ENCODE measurements at regions not wholly inside any gene's neighbourhood (a gene's known extent, or its start where the extent isn't known, plus 50 kb on each side); places are given as distances from the start of the nearest gene placed in this dataset.

GRCh38 chr10:25839683-25840082 lies 94.3 kb upstream of the MYO3A start:
- Histone ChIP-seq H2AK5ac (ENCODE audit: low read depth, low read length) (no peak overlapping the region), H4K8ac (ENCODE audit: extremely low read depth, insufficient read depth, low read length) (no peak overlapping the region), H3K4me3 (ENCODE audit: extremely low read depth in 1 of 4, insufficient read depth in 2 of 4, low read depth in 3 of 4, low read length in 4 of 4) (no peak overlapping the region), H3K9ac (replicated peaks in 1 of 4; ENCODE audit: extremely low read depth in 1 of 4, low read depth in 3 of 4, low read length in 3 of 4) (no peak overlapping the region), H3K79me1 (ENCODE audit: low read depth, low read length) (no peaks in the 10 kb centered on the region), H4K91ac (replicated peaks; ENCODE audit: insufficient read length, low read length) (no peak overlapping the region), H3K9me3 (ENCODE audit: insufficient read depth in 2 of 2, low read depth in 1 of 2, low read length in 1 of 2) (no peaks in the 10 kb centered on the region), H3K56ac (replicated peaks; ENCODE audit: insufficient read length, low read depth, low read length) (no peak overlapping the region), H3K4me1 (replicated peaks in 1 of 4; ENCODE audit: control insufficient read depth in 3 of 4, insufficient read depth in 4 of 4, low read length in 3 of 4) (no peaks in the 10 kb centered on the region), H3K18ac (ENCODE audit: extremely low read depth, low read length) (no peak overlapping the region), H3K36me3 (ENCODE audit: control insufficient read depth in 2 of 4, insufficient read depth in 4 of 4, low read length in 3 of 4) (no peaks in the 10 kb centered on the region), H3K23me2 (ENCODE audit: low read depth, low read length) (no peaks in the 10 kb centered on the region; the same call in 1 of the 2 replicates), H2AFZ (ENCODE audit: low read length) (no peak overlapping the region), H4K20me1 (replicated peaks in 1 of 2; ENCODE audit: control insufficient read depth in 1 of 2, insufficient read depth in 2 of 2, low read length in 2 of 2) (no peaks in the 10 kb centered on the region), H3K27ac (ENCODE audit: low read depth, low read length) (no peak overlapping the region), H2BK15ac (ENCODE audit: low read length) (no peak overlapping the region), H3K27me3 (replicated peaks in 1 of 4; ENCODE audit: control insufficient read depth in 3 of 4, extremely low read depth in 1 of 4, insufficient read depth in 3 of 4, low read length in 3 of 4) (no peaks in the 10 kb centered on the region; a peak in 1 of 7 replicates), H3K4me2 (ENCODE audit: insufficient read depth in 1 of 2, low read depth in 2 of 2, low read length in 2 of 2) (no peak overlapping the region), H3K14ac (ENCODE audit: insufficient read length) (no peak overlapping the region), H2BK12ac (ENCODE audit: low read depth, low read length) (no peak overlapping the region), H3K23ac (ENCODE audit: insufficient read length) (no peak overlapping the region), H2BK20ac (ENCODE audit: low read length) (no peak overlapping the region), H3K79me2 (ENCODE audit: control insufficient read depth in 1 of 2, insufficient read depth in 2 of 2, low read length in 2 of 2) (no peaks in the 10 kb centered on the region), H2BK5ac (ENCODE audit: low read depth, low read length) (no peak overlapping the region), H2BK120ac (replicated peaks; ENCODE audit: low read depth, low read length) (no peak overlapping the region), H3K4ac (replicated peaks; ENCODE audit: insufficient read length, low read depth, low read length) (no peak overlapping the region), H4K5ac (ENCODE audit: insufficient read length, low read depth, low read length) (no peak overlapping the region)
- 88% methylated on average over 3 of the region's 3 CpGs; no CpG with 5 or more reads in 1 of the 2 experiments for WGBS, 2 experiments (ENCODE audit: extremely low coverage in 1 of 2, insufficient coverage in 1 of 2, insufficient read length in 1 of 2, insufficient replicate concordance in 2 of 2, low coverage in 1 of 2, low lambda C conversion rate in 2 of 2, missing lambda C conversion rate in 1 of 2)
- DNase-seq (ENCODE audit: low read depth in 1 of 2, low spot score in 2 of 2) (no peak), FAIRE-seq (no peak)
- POLR2A ChIA-PET (ENCODE audit: partially characterized antibody), result no interaction called here
- CTCF ChIA-PET (ENCODE audit: partially characterized antibody), result interaction anchor here (1.4 to 1.6 kb wide), 2 partner anchors 11 to 136 kb away, joined by 3 to 4 read pairs; no protein-coding TSS in a partner anchor
- TF ChIP-seq BCL11A (IDR thresholded peaks at IDR 0.05; ENCODE audit: low read depth in 2 of 2, low read length in 2 of 2) (no peak), SRF (IDR thresholded peaks at IDR 0.05; ENCODE audit: low read depth, low read length) (no peak), HDAC6 (IDR thresholded peaks at IDR 0.05; ENCODE audit: low read depth, low read length) (no peak), ASH2L (IDR thresholded peaks at IDR 0.05; ENCODE audit: low read length) (no peak), CEBPB (IDR thresholded peaks at IDR 0.05; ENCODE audit: low read depth, low read length) (no peak), MAX (IDR thresholded peaks at IDR 0.05) (no peak), SUZ12 (IDR thresholded peaks at IDR 0.05; ENCODE audit: low read length) (no peak), SIN3A (conservative IDR thresholded peaks at IDR 0.05 in 1 of 2, IDR thresholded peaks at IDR 0.05 in 1 of 2; ENCODE audit: low read depth in 1 of 2, low read length in 2 of 2) (no peak), JUND (IDR thresholded peaks at IDR 0.05; ENCODE audit: low read length) (no peak), CHD1 (IDR thresholded peaks at IDR 0.05; ENCODE audit: low read depth, low read length) (no peak), BRCA1 (IDR thresholded peaks at IDR 0.05; ENCODE audit: low read depth, low read length) (no peak), SP1 (IDR thresholded peaks at IDR 0.05; ENCODE audit: low read depth, low read length) (no peak), NRF1 (IDR thresholded peaks at IDR 0.05; ENCODE audit: low read depth, low read length) (no peak), MAFK (IDR thresholded peaks at IDR 0.05; ENCODE audit: low read depth, low read length) (no peak)
